IPS-18a (cell line): ENCODE measurements at regions not wholly inside any gene's neighbourhood (a gene's known extent, or its start where the extent isn't known, plus 50 kb on each side); places are given as distances from the start of the nearest gene placed in this dataset.

ENCODE experiments used
- H3K27ac ChIP-seq: one replicate; pipeline ENCODE4 v1.5.1; 2013; ENCODE audit warnings: low read length
- H3K27me3 ChIP-seq: one replicate; pipeline ENCODE4 v1.6.1; 2013; ENCODE audit warnings: mild to moderate bottlenecking, low read length; ENCODE audit not compliant: control insufficient read depth, insufficient read depth
- H3K36me3 ChIP-seq: one replicate; pipeline ENCODE4 v1.6.1; 2013; ENCODE audit warnings: low read depth, low read length; ENCODE audit not compliant: control insufficient read depth
- H3K4me1 ChIP-seq: one replicate; pipeline ENCODE4 v1.6.1; 2013; ENCODE audit warnings: low read depth, low read length; ENCODE audit not compliant: control insufficient read depth
- H3K4me3 ChIP-seq: one replicate; pipeline ENCODE4 v1.5.1; 2013; ENCODE audit warnings: low read length
- H3K9ac ChIP-seq: one replicate; pipeline ENCODE4 v1.6.1; 2013; ENCODE audit warnings: mild to moderate bottlenecking, low read length, moderate library complexity
- H3K9me3 ChIP-seq: one replicate; pipeline ENCODE4 v1.6.1; 2013; ENCODE audit warnings: low read depth, low read length; ENCODE audit not compliant: control insufficient read depth

DNA sequence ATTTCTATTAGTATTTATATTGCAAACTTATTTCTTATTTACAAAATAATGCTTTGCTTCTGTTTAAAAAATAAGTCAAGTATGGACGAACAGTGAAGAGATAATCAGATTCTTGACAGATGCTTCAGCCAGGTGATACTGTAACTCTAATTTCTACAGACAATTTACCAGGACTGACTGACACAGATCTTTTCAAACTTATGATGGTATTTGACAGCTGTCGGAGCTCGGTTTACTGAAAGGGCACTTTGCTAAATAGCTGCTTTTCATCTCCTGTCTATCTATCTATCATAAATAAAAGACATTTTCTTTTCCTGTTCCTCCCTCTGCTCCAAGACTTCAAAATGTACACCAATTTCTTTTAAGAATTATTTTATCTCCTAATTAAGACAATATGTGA lies 422.5 kb upstream of the SLC8A1 start:
- Histone ChIP-seq H3K27me3 (no peaks in the 10 kb centered on the region), H3K4me3 (no peak overlapping the region), H3K4me1 (no peaks in the 10 kb centered on the region), H3K9ac (no peak overlapping the region), H3K27ac (no peak overlapping the region), H3K9me3 (no peaks in the 10 kb centered on the region), H3K36me3 (no peaks in the 10 kb centered on the region)

GRCh38 chr2:40877734-40878288 lies 425.9 kb upstream of the SLC8A1 start:
- H3K27me3 ChIP-seq = no peaks in the 10 kb centered on the region
- no peaks in the 10 kb centered on the region for H3K36me3 ChIP-seq
- H3K9ac ChIP-seq = no peak overlapping the region
- H3K4me3 ChIP-seq = no peak overlapping the region
- H3K4me1 ChIP-seq = no peaks in the 10 kb centered on the region
- no peak overlapping the region for H3K27ac ChIP-seq
- H3K9me3 ChIP-seq = no peaks in the 10 kb centered on the region

DNA sequence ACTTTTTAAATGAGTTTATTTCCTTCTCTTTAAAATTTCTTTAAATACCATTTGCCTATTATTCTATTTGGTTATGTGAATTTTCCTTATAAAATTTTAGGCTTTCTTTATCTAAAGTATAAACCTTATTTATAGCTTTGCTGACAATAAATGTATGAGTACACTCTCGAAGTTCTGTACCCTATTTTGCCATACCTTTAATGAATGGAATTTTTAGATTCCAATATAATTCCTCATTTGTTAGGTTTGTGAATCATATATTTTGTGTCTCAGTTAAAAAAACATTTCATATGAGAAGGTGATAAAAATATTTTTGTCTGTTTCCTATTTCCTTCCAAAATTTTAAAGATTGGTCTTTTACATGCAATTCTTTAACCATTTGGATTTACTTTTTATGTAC lies 427.4 kb upstream of the SLC8A1 start:
- Histone ChIP-seq H3K27me3 (no peaks in the 10 kb centered on the region), H3K36me3 (no peaks in the 10 kb centered on the region), H3K4me3 (no peak overlapping the region), H3K4me1 (no peaks in the 10 kb centered on the region), H3K9me3 (no peaks in the 10 kb centered on the region), H3K9ac (no peak overlapping the region), H3K27ac (no peak overlapping the region)

DNA sequence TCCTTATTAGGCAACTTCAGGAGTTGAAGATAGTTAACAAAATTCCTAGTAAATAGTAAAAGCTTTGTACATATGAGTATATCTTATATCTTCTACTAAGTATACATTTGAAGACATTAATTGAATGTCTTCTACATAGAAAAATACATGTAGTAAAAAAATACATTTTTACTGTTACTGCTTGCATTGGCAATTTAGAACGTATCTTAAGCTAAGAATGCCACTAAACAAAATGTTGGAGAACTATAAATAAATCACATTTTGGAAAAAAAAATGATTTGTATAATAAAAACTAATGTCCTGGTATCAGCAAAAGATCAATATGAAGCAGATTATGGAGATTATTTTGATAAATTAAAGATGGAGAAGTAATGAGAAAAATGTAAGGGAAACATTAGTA lies 434.2 kb upstream of the SLC8A1 start:
- Histone ChIP-seq H3K4me3 (no peak overlapping the region), H3K36me3 (no peaks in the 10 kb centered on the region), H3K4me1 (no peaks in the 10 kb centered on the region), H3K27ac (no peak overlapping the region), H3K9me3 (peaks cover 12% of the 10 kb centered on the region), H3K9ac (no peak overlapping the region), H3K27me3 (no peaks in the 10 kb centered on the region)

DNA sequence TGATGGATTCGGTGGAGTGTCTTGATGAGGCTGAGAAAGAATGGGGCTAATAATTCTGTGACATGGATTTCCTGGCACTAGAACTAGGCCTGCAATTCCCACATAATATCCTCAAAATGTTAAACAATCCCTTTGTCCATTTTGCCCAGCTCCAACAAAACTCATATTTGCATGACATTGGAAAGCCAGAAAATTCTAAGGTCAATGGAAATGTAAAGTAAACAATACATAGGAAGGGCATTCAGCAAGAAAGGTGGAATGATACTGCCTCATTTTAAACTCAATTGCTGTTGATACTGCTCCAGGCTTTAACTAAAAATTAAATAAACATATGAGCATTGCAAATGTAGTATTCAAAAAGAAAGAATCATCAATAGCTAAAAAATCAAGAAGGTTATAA lies 434.8 kb upstream of the SLC8A1 start:
- Histone ChIP-seq H3K27ac (no peak overlapping the region), H3K4me3 (no peak overlapping the region), H3K9me3 (peaks cover 12% of the 10 kb centered on the region), H3K4me1 (no peaks in the 10 kb centered on the region), H3K27me3 (no peaks in the 10 kb centered on the region), H3K36me3 (no peaks in the 10 kb centered on the region), H3K9ac (no peak overlapping the region)

GRCh38 chr2:40896358-40896757 lies 444.5 kb upstream of the SLC8A1 start:
- Histone ChIP-seq H3K4me1 (no peaks in the 10 kb centered on the region), H3K27ac (no peak overlapping the region), H3K9ac (no peak overlapping the region), H3K27me3 (no peaks in the 10 kb centered on the region), H3K4me3 (no peak overlapping the region), H3K9me3 (no peaks in the 10 kb centered on the region), H3K36me3 (no peaks in the 10 kb centered on the region)

- no peaks in the 10 kb centered on the region for H3K27me3 ChIP-seq
- no peak overlapping the region for H3K9ac ChIP-seq
- H3K27ac ChIP-seq = no peak overlapping the region
- H3K4me3 ChIP-seq = no peak overlapping the region
- H3K9me3 ChIP-seq = no peaks in the 10 kb centered on the region
- no peaks in the 10 kb centered on the region for H3K4me1 ChIP-seq
- H3K36me3 ChIP-seq = no peaks in the 10 kb centered on the region
Measured at GRCh38 chr2:40914666-40915065, 462.8 kb upstream of the SLC8A1 start.

DNA sequence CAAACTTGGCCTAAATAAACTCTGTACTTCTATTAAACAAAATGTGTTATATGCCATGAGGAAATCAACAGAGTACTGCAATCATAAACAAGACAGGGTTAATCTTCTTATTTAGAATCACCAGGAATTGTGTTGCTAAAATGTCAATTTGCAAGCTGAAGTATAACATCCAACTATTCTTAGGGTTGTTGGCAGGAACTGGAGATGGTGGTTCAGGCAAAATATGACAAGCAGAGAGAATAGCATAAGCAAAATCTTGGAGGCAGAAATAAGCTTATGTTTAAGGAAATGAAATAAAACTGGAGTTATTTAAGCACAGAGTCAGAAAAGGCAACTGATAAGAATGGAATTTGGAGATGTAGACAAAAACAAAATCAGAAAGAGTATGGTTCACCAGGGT lies 463.8 kb upstream of the SLC8A1 start:
- Histone ChIP-seq H3K4me3 (no peak overlapping the region), H3K36me3 (no peaks in the 10 kb centered on the region), H3K9me3 (no peaks in the 10 kb centered on the region), H3K27ac (no peak overlapping the region), H3K9ac (no peak overlapping the region), H3K4me1 (no peaks in the 10 kb centered on the region), H3K27me3 (no peaks in the 10 kb centered on the region)

DNA sequence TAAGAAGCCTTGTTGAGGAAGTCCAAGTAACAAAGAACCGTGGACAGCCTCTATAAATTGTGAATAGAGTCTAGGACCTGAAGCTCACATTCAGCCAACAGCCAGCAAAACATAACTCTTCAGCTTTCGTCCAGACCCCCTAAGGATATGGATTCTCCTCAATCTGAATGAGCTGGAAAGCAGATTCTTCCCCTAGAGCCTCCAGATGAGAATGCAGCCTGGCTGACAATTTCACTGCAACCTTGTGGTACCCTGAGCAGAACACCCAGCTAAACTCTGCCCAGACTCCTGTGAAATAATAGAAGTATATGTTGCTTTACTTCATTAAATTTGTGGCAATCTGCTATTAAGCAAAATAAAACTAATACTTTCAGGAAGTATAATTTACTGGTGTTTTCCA lies 483.5 kb upstream of the SLC8A1 start:
- Histone ChIP-seq H3K9me3 (no peaks in the 10 kb centered on the region), H3K4me1 (no peaks in the 10 kb centered on the region), H3K27ac (no peak overlapping the region), H3K9ac (no peak overlapping the region), H3K36me3 (no peaks in the 10 kb centered on the region), H3K27me3 (no peaks in the 10 kb centered on the region), H3K4me3 (no peak overlapping the region)

DNA sequence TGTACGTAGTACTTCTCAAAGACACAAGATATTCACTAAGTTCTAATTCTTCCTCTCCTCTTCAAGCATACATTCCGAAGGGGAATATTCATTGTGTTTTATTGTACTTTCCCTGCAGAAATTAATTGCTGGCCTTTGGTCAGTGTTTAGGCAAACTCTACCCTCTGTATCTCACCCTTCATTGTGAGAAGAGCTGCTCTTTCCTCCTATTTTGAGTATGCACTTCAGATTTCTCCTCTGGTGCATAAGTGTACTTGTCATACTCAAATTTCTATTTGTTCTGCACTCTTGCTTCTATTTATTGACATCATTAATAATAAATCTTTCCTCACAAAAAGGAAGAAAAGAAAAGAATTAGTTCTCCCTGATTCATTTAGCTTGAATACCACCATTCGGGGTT lies 485.4 kb upstream of the SLC8A1 start:
- H3K4me1 ChIP-seq = no peaks in the 10 kb centered on the region
- no peak overlapping the region for H3K9ac ChIP-seq
- no peaks in the 10 kb centered on the region for H3K36me3 ChIP-seq
- no peak overlapping the region for H3K27ac ChIP-seq
- no peaks in the 10 kb centered on the region for H3K27me3 ChIP-seq
- H3K4me3 ChIP-seq = no peak overlapping the region
- no peaks in the 10 kb centered on the region for H3K9me3 ChIP-seq

DNA sequence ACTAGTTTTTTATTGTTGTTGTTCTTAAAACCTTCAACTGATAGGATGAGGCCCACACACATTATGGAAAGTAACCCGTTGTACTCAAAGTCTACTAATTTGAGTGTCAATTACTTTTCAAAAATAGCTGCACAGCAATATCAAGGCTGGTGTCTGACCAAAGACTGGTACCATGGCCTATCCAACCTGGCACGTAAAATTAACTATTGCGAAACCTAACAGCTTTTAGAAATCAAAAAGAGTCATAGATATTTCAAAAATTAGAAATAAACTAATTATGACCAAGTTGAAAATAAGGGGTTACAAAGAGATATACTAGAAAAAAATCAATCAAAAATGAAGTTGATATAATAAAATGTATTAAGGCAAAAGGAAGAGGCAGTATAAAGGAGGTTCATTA lies 501.5 kb upstream of the SLC8A1 start:
- Histone ChIP-seq H3K27ac (no peak overlapping the region), H3K27me3 (no peaks in the 10 kb centered on the region)

DNA sequence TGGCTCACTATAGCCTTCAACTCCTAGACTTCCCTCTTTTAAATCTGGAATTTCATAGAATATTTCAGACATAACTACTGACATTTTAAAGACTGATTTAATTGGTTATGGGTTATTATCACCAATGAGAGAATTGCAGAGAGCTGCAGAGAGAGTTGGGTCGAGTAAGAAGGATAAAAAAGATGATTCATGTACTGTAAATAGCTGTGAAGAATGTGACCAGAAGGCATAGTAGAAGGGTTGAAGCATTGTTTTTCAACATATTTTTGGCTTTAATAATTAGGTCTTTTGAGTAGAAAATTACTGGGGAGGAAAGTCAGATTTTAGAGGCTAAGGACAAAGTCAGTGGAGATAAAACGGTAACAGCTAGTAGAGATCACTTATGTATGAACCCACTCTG lies 503.2 kb upstream of the SLC8A1 start:
- Histone ChIP-seq H3K9ac (no peak overlapping the region), H3K4me1 (no peaks in the 10 kb centered on the region), H3K27me3 (no peaks in the 10 kb centered on the region), H3K27ac (no peak overlapping the region), H3K36me3 (no peaks in the 10 kb centered on the region), H3K9me3 (no peaks in the 10 kb centered on the region), H3K4me3 (no peak overlapping the region)

More for the DNA sequence above, 501.5 kb upstream of the SLC8A1 start:
- no peaks in the 10 kb centered on the region for H3K36me3 ChIP-seq
- no peaks in the 10 kb centered on the region for H3K9me3 ChIP-seq
- no peaks in the 10 kb centered on the region for H3K4me1 ChIP-seq
- H3K4me3 ChIP-seq = no peak overlapping the region
- no peak overlapping the region for H3K9ac ChIP-seq
